ENCODE measurements at regions not wholly inside any gene's neighbourhood (a gene's known extent, or its start where the extent isn't known, plus 50 kb on each side); places are given as distances from the start of the nearest gene placed in this dataset.
"Not testable (repeated sequence)": the region's sequence is repeated elsewhere in the genome, so short reads cannot be mapped to it uniquely, and the experiment has no call there.

- DNase-seq (ENCODE audit: low spot score): no peak
These were observed 155.9 kb downstream of the OXSM start for GRCh38 chr3:25945836-25946235.

GRCh38 chr3:25952133-25952532 lies 162.2 kb downstream of the OXSM start:
- no peak for DNase-seq (ENCODE audit: low spot score)

- DNase-seq (ENCODE audit: low spot score): no peak
These were observed 167.1 kb downstream of the OXSM start for GRCh38 chr3:25957026-25957425.

GRCh38 chr3:25960776-25961175 lies 170.9 kb downstream of the OXSM start:
- no peak for DNase-seq (ENCODE audit: low spot score)

- peak; percentile 32 for DNase-seq (ENCODE audit: low spot score)
These were observed 172.4 kb downstream of the OXSM start for GRCh38 chr3:25962255-25962654.

- no peak for DNase-seq (ENCODE audit: low spot score)
These were observed 174.3 kb downstream of the OXSM start for GRCh38 chr3:25964141-25964540.

GRCh38 chr3:25967385-25967784 lies 177.5 kb downstream of the OXSM start:
- DNase-seq (ENCODE audit: low spot score): no peak

- DNase-seq (ENCODE audit: low spot score): no peak
These were observed 181.8 kb downstream of the OXSM start for GRCh38 chr3:25971736-25972135.

GRCh38 chr3:25973122-25973521 lies 183.2 kb downstream of the OXSM start:
- DNase-seq (ENCODE audit: low spot score): no peak

- no peak for DNase-seq (ENCODE audit: low spot score)
These were observed 192.9 kb downstream of the OXSM start for GRCh38 chr3:25982756-25983155.

- DNase-seq (ENCODE audit: low spot score): no peak
These were observed 195.7 kb downstream of the OXSM start for GRCh38 chr3:25985621-25986020.

GRCh38 chr3:25992606-25993005 lies 202.7 kb downstream of the OXSM start:
- DNase-seq (ENCODE audit: low spot score): no peak

GRCh38 chr3:26004172-26004571 lies 214.3 kb downstream of the OXSM start:
- DNase-seq (ENCODE audit: low spot score): no peak

- DNase-seq (ENCODE audit: low spot score): no peak
These were observed 221.4 kb downstream of the OXSM start for GRCh38 chr3:26011276-26011675.

- DNase-seq (ENCODE audit: low spot score): no peak
These were observed 222.4 kb downstream of the OXSM start for GRCh38 chr3:26012241-26012745.

GRCh38 chr3:26015752-26016151 lies 225.9 kb downstream of the OXSM start:
- no peak for DNase-seq (ENCODE audit: low spot score)

GRCh38 chr3:26018889-26019288 lies 229.0 kb downstream of the OXSM start:
- DNase-seq (ENCODE audit: low spot score): no peak

GRCh38 chr3:26024206-26024605 lies 234.3 kb downstream of the OXSM start:
- not testable (repeated sequence) for DNase-seq (ENCODE audit: low spot score)

GRCh38 chr3:26029321-26029720 lies 239.4 kb downstream of the OXSM start:
- DNase-seq (ENCODE audit: low spot score): no peak

- DNase-seq (ENCODE audit: low spot score): not testable (repeated sequence)
These were observed 252.2 kb downstream of the OXSM start for GRCh38 chr3:26042126-26042525.

- no peak for DNase-seq (ENCODE audit: low spot score)
These were observed 260.1 kb downstream of the OXSM start for GRCh38 chr3:26049951-26050350.

GRCh38 chr3:26050776-26051175 lies 260.9 kb downstream of the OXSM start:
- DNase-seq (ENCODE audit: low spot score): no peak

- no peak for DNase-seq (ENCODE audit: low spot score)
These were observed 269.0 kb downstream of the OXSM start for GRCh38 chr3:26058901-26059321.

GRCh38 chr3:26061947-26062346 lies 272.1 kb downstream of the OXSM start:
- no peak for DNase-seq (ENCODE audit: low spot score)
